Keratinocyte (primary cell): ENCODE measurements at regions not wholly inside any gene's neighbourhood (a gene's known extent, or its start where the extent isn't known, plus 50 kb on each side); places are given as distances from the start of the nearest gene placed in this dataset.
"Not testable (repeated sequence)": the region's sequence is repeated elsewhere in the genome, so short reads cannot be mapped to it uniquely, and the experiment has no call there.

Experiments
- DNase-seq: peaks from one replicate; pipeline ENCODE4 v3.0.0-alpha.2; 2011; ENCODE audit warnings: low read depth, missing footprints, low spot score
- FAIRE-seq: peaks from 2 replicates; lab custom pipeline; 2011; peaks lifted over from hg19 to GRCh38; lab: Jason Lieb, UNC
- H2AFZ ChIP-seq: 2 replicates; pipeline ENCODE4 v1.6.0; 2012; ENCODE audit warnings: low read length, control low read depth, inconsistent platforms; ENCODE audit not compliant: control insufficient read depth
- H3K27ac ChIP-seq: 2 replicates; pipeline ENCODE4 v1.5.1; 2011; ENCODE audit warnings: low read length; ENCODE audit not compliant: control insufficient read depth, insufficient read depth
- H3K27me3 ChIP-seq: 3 replicates; pipeline ENCODE4 v1.6.0; 2011; ENCODE audit warnings: low read length; ENCODE audit not compliant: control insufficient read depth, insufficient read depth; ENCODE audit errors: extremely low read depth
- H3K36me3 ChIP-seq, 2 experiments: 2 replicates in 1 of 2; 3 replicates in 1 of 2; pipeline ENCODE4 v1.5.1; 2011; ENCODE audit warnings: low read length in 2 of 2, mild to moderate bottlenecking in 1 of 2; ENCODE audit not compliant: control insufficient read depth in 2 of 2, insufficient read depth in 2 of 2; ENCODE audit errors: extremely low read depth in 1 of 2
- H3K4me1 ChIP-seq: 3 replicates; pipeline ENCODE4 v1.5.1; 2011; ENCODE audit warnings: low read length; ENCODE audit not compliant: control insufficient read depth, insufficient read depth; ENCODE audit errors: extremely low read depth
- H3K4me2 ChIP-seq: 3 replicates; pipeline ENCODE4 v1.6.0; 2011; ENCODE audit warnings: low read depth, low read length; ENCODE audit not compliant: control insufficient read depth, insufficient read depth; ENCODE audit errors: extremely low read depth
- H3K4me3 ChIP-seq, 3 experiments: fragments of 200-600 bp in 1 of 3; sonication (generic) in 1 of 3; 2 replicates in 2 of 3; 3 replicates in 1 of 3; pipeline ENCODE4 v1.5.1; 2011 to 2016; ENCODE audit warnings: low read length in 3 of 3, mild to moderate bottlenecking in 3 of 3, control low read depth in 2 of 3, inconsistent platforms in 1 of 3, low read depth in 1 of 3, mixed read lengths in 1 of 3, mixed run types in 1 of 3, moderate library complexity in 1 of 3; ENCODE audit not compliant: control insufficient read depth in 2 of 3, insufficient read depth in 2 of 3; ENCODE audit errors: extremely low read depth in 1 of 3
- H3K79me2 ChIP-seq: 2 replicates; pipeline ENCODE4 v1.6.0; 2012; ENCODE audit warnings: low read length; ENCODE audit not compliant: control insufficient read depth, insufficient read depth
- H3K9ac ChIP-seq: 3 replicates; pipeline ENCODE4 v1.6.0; 2011; ENCODE audit warnings: low read length; ENCODE audit not compliant: control insufficient read depth, insufficient read depth; ENCODE audit errors: extremely low read depth
- H3K9me1 ChIP-seq: 3 replicates; pipeline ENCODE4 v1.6.0; 2011; ENCODE audit warnings: low read length; ENCODE audit not compliant: control insufficient read depth, insufficient read depth; ENCODE audit errors: extremely low read depth
- H3K9me3 ChIP-seq: 2 replicates; pipeline ENCODE4 v1.5.1; 2012; ENCODE audit warnings: low read depth, low read length; ENCODE audit not compliant: control insufficient read depth
- H4K20me1 ChIP-seq: 3 replicates; pipeline ENCODE4 v1.6.0; 2011; ENCODE audit warnings: low read length; ENCODE audit not compliant: control insufficient read depth, insufficient read depth; ENCODE audit errors: extremely low read depth
- dilution Hi-C: fragments of 300-500 bp; cut with MboI; formaldehyde crosslinking; loops from one replicate; pipeline ENCODE4 v1.7.0; 2020; ENCODE audit warnings: low sequenced_read_pairs; ENCODE audit not compliant: extremely low pct_ligation_motif_present

- H3K4me2 ChIP-seq, H3K9ac ChIP-seq, H3K4me1 ChIP-seq, H3K27me3 ChIP-seq, H4K20me1 ChIP-seq, H3K9me1 ChIP-seq, dilution Hi-C loops, H2AFZ ChIP-seq, H3K36me3 ChIP-seq, H3K27ac ChIP-seq, H3K4me3 ChIP-seq, FAIRE-seq, H3K79me2 ChIP-seq, DNase-seq, H3K9me3 ChIP-seq: not testable (repeated sequence)
Observed at GRCh38 chr16:21422824-21423223, 144.7 kb upstream of the CRYM start.

- H3K4me3 ChIP-seq, H3K9me3 ChIP-seq, dilution Hi-C loops, H3K36me3 ChIP-seq, H4K20me1 ChIP-seq, DNase-seq, H3K9me1 ChIP-seq, H3K4me2 ChIP-seq, H3K27ac ChIP-seq, H3K79me2 ChIP-seq, H3K4me1 ChIP-seq, H3K9ac ChIP-seq, H3K27me3 ChIP-seq, FAIRE-seq, H2AFZ ChIP-seq: not testable (repeated sequence)
Observed at GRCh38 chr16:21404699-21405098, 126.6 kb upstream of the CRYM start.

GRCh38 chr16:21397866-21398265 lies 119.8 kb upstream of the CRYM start:
- H3K4me1 ChIP-seq, H3K27ac ChIP-seq, H4K20me1 ChIP-seq, DNase-seq, H3K27me3 ChIP-seq, H2AFZ ChIP-seq, FAIRE-seq, H3K36me3 ChIP-seq, H3K4me3 ChIP-seq, H3K9me1 ChIP-seq, H3K4me2 ChIP-seq, H3K79me2 ChIP-seq, H3K9ac ChIP-seq, dilution Hi-C loops, H3K9me3 ChIP-seq: not testable (repeated sequence)

- H2AFZ ChIP-seq, H3K4me1 ChIP-seq, dilution Hi-C loops, H3K9me3 ChIP-seq, H3K4me3 ChIP-seq, H3K79me2 ChIP-seq, H3K9ac ChIP-seq, DNase-seq, H4K20me1 ChIP-seq, H3K9me1 ChIP-seq, H3K36me3 ChIP-seq, H3K27ac ChIP-seq, H3K4me2 ChIP-seq, H3K27me3 ChIP-seq, FAIRE-seq: not testable (repeated sequence)
Observed at GRCh38 chr16:21396545-21396944, 118.5 kb upstream of the CRYM start.

GRCh38 chr16:21390634-21391033 lies 112.5 kb upstream of the CRYM start:
- H3K4me1 ChIP-seq, H3K27ac ChIP-seq, H3K9ac ChIP-seq, H3K9me1 ChIP-seq, H3K4me3 ChIP-seq, H3K36me3 ChIP-seq, H3K4me2 ChIP-seq, H4K20me1 ChIP-seq, FAIRE-seq, dilution Hi-C loops, H2AFZ ChIP-seq, DNase-seq, H3K9me3 ChIP-seq, H3K79me2 ChIP-seq, H3K27me3 ChIP-seq: not testable (repeated sequence)
